Stomach (tissue), 4 donors: ENCODE measurements at regions not wholly inside any gene's neighbourhood (a gene's known extent, or its start where the extent isn't known, plus 50 kb on each side); places are given as distances from the start of the nearest gene placed in this dataset.

ENCODE experiments used
- CTCF ChIP-seq, 7 experiments: fragments of 450-650 bp in 4 of 7; fragments of 200-600 bp in 3 of 7; sonication (generic) in 3 of 7; IDR thresholded peaks; one replicate each; pipeline ENCODE4 v1.5.1; 2016 to 2019; ENCODE audit warnings: antibody characterized with exemption in 7 of 7, control low read depth in 2 of 7, mild to moderate bottlenecking in 1 of 7
- EP300 ChIP-seq: sonication (generic); formaldehyde crosslinking; IDR thresholded peaks from one replicate; pipeline ENCODE4 v1.6.1; 2017; ENCODE audit warnings: antibody characterized with exemption
- POLR2A ChIP-seq, 4 donors: fragments of 450-650 bp; IDR thresholded peaks; one replicate each; pipeline ENCODE4 v1.6.1; 2016; ENCODE audit warnings: antibody characterized with exemption in 4 of 4, control low read depth in 2 of 4, mild to moderate bottlenecking in 1 of 4, moderate library complexity in 1 of 4
- POLR2AphosphoS5 ChIP-seq, 3 donors: sonication (generic); formaldehyde crosslinking; IDR thresholded peaks; one replicate each; pipeline ENCODE4 v1.6.1; 2016; ENCODE audit warnings: antibody characterized with exemption in 3 of 3

- TF ChIP-seq CTCF (IDR thresholded peaks at IDR 0.05) (no peak), POLR2AphosphoS5 (IDR thresholded peaks at IDR 0.05) (no peak), POLR2A (IDR thresholded peaks at IDR 0.05) (no peak), EP300 (no peak)
Measured at GRCh38 chr3:146350852-146351251, 99.9 kb upstream of the PLSCR4 start.
